Motor neuron (in vitro differentiated cells): ENCODE measurements at regions not wholly inside any gene's neighbourhood (a gene's known extent, or its start where the extent isn't known, plus 50 kb on each side); places are given as distances from the start of the nearest gene placed in this dataset.
"Not testable (repeated sequence)": the region's sequence is repeated elsewhere in the genome, so short reads cannot be mapped to it uniquely, and the experiment has no call there.

Source experiments
- ATAC-seq, 8 experiments: fragments of 200-7000 bp; cut with Tn5 transposase; replicated peaks in 6 of 8; 2 replicates each; pipeline ENCODE4 v1.8.0; 2021; ENCODE audit warnings: mild to moderate bottlenecking in 8 of 8, moderate library complexity in 8 of 8
- H3K27ac ChIP-seq, 2 donors: fragments of 250-450 bp; sonication (Bioruptor Pico); 2 replicates each; pipeline ENCODE4 v1.9.0; 2021; ENCODE audit warnings: antibody characterized with exemption in 2 of 2, mild to moderate bottlenecking in 2 of 2, moderate library complexity in 1 of 2
- H3K4me1 ChIP-seq, 2 donors: fragments of 250-450 bp; sonication (Bioruptor Pico); replicated peaks in 1 of 2; 2 replicates each; pipeline ENCODE4 v1.6.1; 2021; ENCODE audit warnings: antibody characterized with exemption in 2 of 2, mild to moderate bottlenecking in 2 of 2, moderate library complexity in 1 of 2
- H3K4me3 ChIP-seq, 5 donors: fragments of 250-450 bp; sonication (Bioruptor Pico); 2 replicates each; pipeline ENCODE4 v1.9.0; 2021; ENCODE audit warnings: antibody characterized with exemption in 5 of 5, mild to moderate bottlenecking in 5 of 5, moderate library complexity in 4 of 5
- WGBS, 10 experiments: fragments of 450-650 bp; shearing (Covaris generic); methylation state at CpG; one replicate each; pipeline ENCODE4 v1.0.0; 2022; 5-methylcytosine and 5-hydroxymethylcytosine counted together
- in situ Hi-C, 9 experiments: fragments of 400-800 bp; cut with MboI; loops; one replicate each; pipeline ENCODE4 v1.15.0; 2021; ENCODE audit warnings: low sequenced_read_pairs in 9 of 9, low pct_unique_long_range_greater_than_20kb in 2 of 9; ENCODE audit not compliant: unreplicated experiment in 9 of 9

- in situ Hi-C loops = no loop called here
- no peak for ATAC-seq
- Histone ChIP-seq H3K4me3 (no peak overlapping the region), H3K4me1 (no peaks in the 10 kb centered on the region), H3K27ac (no peak overlapping the region)
- WGBS, 10 experiments = 57 to 100% (median 78%) methylated on average over 2 to 7 of the region's 9 CpGs
Measured at GRCh38 chr2:64932371-64933216, 56.6 kb upstream of the SLC1A4 start.

- no peak for ATAC-seq
- in situ Hi-C loops = no loop called here
- Histone ChIP-seq H3K4me1 (no peaks in the 10 kb centered on the region), H3K4me3 (no peak overlapping the region), H3K27ac (no peak overlapping the region)
- 33 to 100% (median 78%) methylated on average over 1 to 4 of the region's 4 CpGs; no CpG with 5 or more reads in 2 of the 10 experiments for WGBS, 10 experiments
Measured at GRCh38 chr2:64934530-64934929, 54.7 kb upstream of the SLC1A4 start.

GRCh38 chr2:64936809-64937208 is 52.4 kb upstream of the SLC1A4 start:
- 63 to 100% (median 93%) methylated on average over 1 of the region's 1 CpG; no CpG with 5 or more reads in 4 of the 10 experiments for WGBS, 10 experiments
- ATAC-seq = no peak
- Histone ChIP-seq H3K4me1 (no peaks in the 10 kb centered on the region), H3K4me3 (no peak overlapping the region), H3K27ac (no peak overlapping the region)
- in situ Hi-C loops = no loop called here

- ATAC-seq, in situ Hi-C loops, H3K4me3 ChIP-seq, H3K4me1 ChIP-seq, H3K27ac ChIP-seq: not testable (repeated sequence)
- WGBS, 10 experiments = 40 to 100% (median 93%) methylated on average over 1 to 2 of the region's 5 CpGs; no CpG with 5 or more reads in 5 of the 10 experiments
Measured at GRCh38 chr2:64937314-64937686, 51.9 kb upstream of the SLC1A4 start.

- Histone ChIP-seq H3K27ac (no peak overlapping the region), H3K4me1 (no peaks in the 10 kb centered on the region), H3K4me3 (no peak overlapping the region)
- no peak for ATAC-seq
- in situ Hi-C loops = no loop called here
- WGBS, 10 experiments = 21 to 87% (median 63%) methylated on average over 1 to 8 of the region's 13 CpGs; no CpG with 5 or more reads in 1 of the 10 experiments
Measured at GRCh38 chr2:64937687-64938491, 51.3 kb upstream of the SLC1A4 start.

GRCh38 chr2:64938607-64939285 is 50.5 kb upstream of the SLC1A4 start:
- Histone ChIP-seq H3K4me1 (no peaks in the 10 kb centered on the region), H3K4me3 (no peak overlapping the region), H3K27ac (no peak overlapping the region)
- ATAC-seq = no peak
- in situ Hi-C loops = no loop called here
- WGBS, 10 experiments = 0 to 100% (median 76%) methylated on average over 1 to 6 of the region's 7 CpGs

GRCh38 chr2:64939332-64939917 is 49.8 kb upstream of the SLC1A4 start:
- ATAC-seq = no peak
- WGBS, 10 experiments = 51 to 86% (median 70%) methylated on average over 1 to 10 of the region's 12 CpGs; no CpG with 5 or more reads in 1 of the 10 experiments
- in situ Hi-C loops = no loop called here
- no peak overlapping the region for H3K4me3 ChIP-seq
- no peak overlapping the region for H3K27ac ChIP-seq
- no peaks in the 10 kb centered on the region for H3K4me1 ChIP-seq
